ENCODE measurements at regions not wholly inside any gene's neighbourhood (a gene's known extent, or its start where the extent isn't known, plus 50 kb on each side); places are given as distances from the start of the nearest gene placed in this dataset.
"Not testable (repeated sequence)": the region's sequence is repeated elsewhere in the genome, so short reads cannot be mapped to it uniquely, and the experiment has no call there.

GRCh38 chr5:135167634-135168033, 133.6 kb upstream of the PITX1 start:
- TF ChIP-seq CTCF (IDR thresholded peaks at IDR 0.05; ENCODE audit: low read depth, low read length), result no peak
- H3K4me3 ChIP-seq (ENCODE audit: low read depth, low read length), result no peak overlapping the region

- H3K4me3 ChIP-seq (ENCODE audit: low read depth, low read length), result not testable (repeated sequence)
These were observed 131.0 kb upstream of the PITX1 start for GRCh38 chr5:135164873-135165614.

GRCh38 chr5:135163964-135164363, 129.9 kb upstream of the PITX1 start:
- TF ChIP-seq CTCF (IDR thresholded peaks at IDR 0.05; ENCODE audit: low read depth, low read length), result no peak
- H3K4me3 ChIP-seq (ENCODE audit: low read depth, low read length), result no peak overlapping the region

- H3K4me3 ChIP-seq (ENCODE audit: low read depth, low read length), result no peak overlapping the region
- no peak for TF ChIP-seq CTCF (IDR thresholded peaks at IDR 0.05; ENCODE audit: low read depth, low read length)
These were observed 129.4 kb upstream of the PITX1 start for GRCh38 chr5:135163391-135163790.

DNA sequence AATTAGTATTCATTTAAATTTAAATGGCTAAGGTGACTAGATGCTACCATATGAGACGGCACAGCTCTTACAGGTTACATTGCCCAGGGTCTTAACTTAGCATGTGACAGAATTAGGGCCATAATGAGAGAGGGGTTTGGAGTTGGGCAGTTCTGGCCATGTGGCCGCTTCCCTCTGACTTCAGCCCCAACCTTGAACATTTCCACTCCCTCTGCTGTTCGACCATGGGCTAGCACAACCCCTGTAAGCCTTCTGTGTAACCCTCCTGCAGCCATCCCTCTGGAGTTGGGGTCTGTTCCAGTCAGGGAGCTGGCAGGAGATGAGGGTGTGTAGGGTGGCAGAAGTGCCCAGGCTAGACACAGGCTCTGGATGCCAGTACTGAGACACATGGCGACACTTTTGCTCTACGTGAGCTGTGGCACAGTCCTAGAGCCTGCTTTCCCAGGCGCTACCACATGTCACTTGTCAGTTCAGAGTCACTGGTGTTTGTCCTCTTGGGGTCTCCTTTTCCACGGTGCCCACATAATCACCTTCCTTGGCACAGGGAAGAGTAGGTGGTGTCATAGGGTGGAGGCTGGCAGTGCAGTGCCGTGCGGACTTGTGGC, 128.7 kb upstream of the PITX1 start:
- H3K4me3 ChIP-seq (ENCODE audit: low read depth, low read length), result no peak overlapping the region
- TF ChIP-seq CTCF (IDR thresholded peaks at IDR 0.05; ENCODE audit: low read depth, low read length), result no peak

- no peak for TF ChIP-seq CTCF (IDR thresholded peaks at IDR 0.05; ENCODE audit: low read depth, low read length)
- no peak overlapping the region for H3K4me3 ChIP-seq (ENCODE audit: low read depth, low read length)
These were observed 127.2 kb upstream of the PITX1 start for GRCh38 chr5:135161221-135161620.

DNA sequence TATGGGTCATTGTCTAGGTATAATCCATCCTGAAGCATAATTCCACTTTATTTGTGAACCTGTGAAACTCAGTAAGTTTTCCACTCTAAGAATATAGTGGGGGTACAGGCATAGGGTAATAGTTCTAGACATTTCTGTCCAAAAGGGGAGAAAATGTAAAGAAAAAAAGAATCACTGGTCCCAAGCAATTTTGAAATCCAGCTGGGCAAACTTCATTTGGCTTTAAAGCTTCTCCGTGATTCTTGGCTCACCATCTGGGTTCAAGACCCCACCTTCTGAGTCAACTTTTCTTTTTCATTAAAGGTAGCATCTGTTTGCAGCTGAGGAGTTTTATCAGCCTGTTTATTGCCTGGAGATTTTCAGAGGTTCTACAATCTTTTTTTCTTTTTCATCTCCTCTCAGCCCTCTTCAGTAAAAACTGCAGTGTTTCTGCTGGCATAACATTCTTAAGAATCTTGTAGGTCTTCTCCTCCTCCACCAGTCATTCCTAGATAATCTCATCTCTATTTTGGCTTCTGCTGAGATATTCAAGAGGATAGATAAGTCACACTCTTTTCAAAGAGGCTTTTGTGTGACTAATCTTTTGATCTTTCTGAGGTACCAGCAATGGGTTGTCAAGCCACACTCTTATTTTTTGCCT, 126.1 kb upstream of the PITX1 start:
- no peak overlapping the region for H3K4me3 ChIP-seq (ENCODE audit: low read depth, low read length)
- TF ChIP-seq CTCF (IDR thresholded peaks at IDR 0.05; ENCODE audit: low read depth, low read length), result no peak

All from WI38 (cell line).